ENCODE measurements at regions not wholly inside any gene's neighbourhood (a gene's known extent, or its start where the extent isn't known, plus 50 kb on each side); places are given as distances from the start of the nearest gene placed in this dataset.

GRCh38 chr18:52216666-52217065 lies 123.3 kb upstream of the DCC start:
- WGBS (ENCODE audit: low lambda C conversion rate) = 55% methylated on average over 1 of the region's 1 CpG
- DNase-seq = no peak
- H3K9me2 ChIP-seq = no peaks in the 10 kb centered on the region
- ChIA-PET CTCF (no interaction called here), POLR2A (no interaction called here)
- H3F3A ChIP-seq (replicated peaks; ENCODE audit: insufficient read depth) = no peaks in the 10 kb centered on the region
- TF ChIP-seq CHD2 (IDR thresholded peaks at IDR 0.05; ENCODE audit: low read length, partially characterized antibody) (no peak), TAF1 (IDR thresholded peaks at IDR 0.05; ENCODE audit: borderline replicate concordance, low read depth, low read length) (no peak), SMC3 (IDR thresholded peaks at IDR 0.05; ENCODE audit: low read depth, low read length) (no peak), EP300 (IDR thresholded peaks at IDR 0.05; ENCODE audit: borderline replicate concordance in 1 of 2, low read depth in 1 of 2, low read length in 1 of 2) (no peak), YY1 (IDR thresholded peaks at IDR 0.05; ENCODE audit: low read depth) (no peak)
- no peaks in the 10 kb centered on the region for H3K9me3 ChIP-seq
- H3K36me3 ChIP-seq (replicated peaks in 1 of 2; ENCODE audit: control insufficient read depth in 1 of 2, insufficient read depth in 2 of 2, low read length in 1 of 2) = no peaks in the 10 kb centered on the region
- no peak overlapping the region for H3K27ac ChIP-seq (ENCODE audit: low read depth in 2 of 2, low read length in 1 of 2)
- peaks cover 5 to 12% of the 10 kb centered on the region in 2 experiments; a peak in 3 of 4 replicates for H3K4me1 ChIP-seq (ENCODE audit: control insufficient read depth in 1 of 2, insufficient read depth in 2 of 2, low read depth in 1 of 2, low read length in 1 of 2)
- 0 out of 2 replicates have a peak, but pooled peaks cover 4% of the 10 kb centered on the region for H3K27me3 ChIP-seq (ENCODE audit: insufficient read depth)
- H3K4me3 ChIP-seq (ENCODE audit: low read depth in 2 of 2, low read length in 1 of 2) = no peak overlapping the region
- H3K9ac ChIP-seq = no peak overlapping the region
- no peak overlapping the region for H2AFZ ChIP-seq (ENCODE audit: low read depth)
- no peak overlapping the region for H3K4me2 ChIP-seq
- H3K79me2 ChIP-seq (ENCODE audit: insufficient read depth) = no peaks in the 10 kb centered on the region
- H4K20me1 ChIP-seq (ENCODE audit: insufficient read depth) = no peaks in the 10 kb centered on the region

- WGBS (ENCODE audit: low lambda C conversion rate) = 2% methylated on average over 3 of the region's 3 CpGs
- no peak overlapping the region for H3K9ac ChIP-seq
- CTCF ChIA-PET = interaction anchor here (0.6 to 2.4 kb wide), 6 partner anchors 10 to 183 kb away, joined by 3 to 5 read pairs (median 4); no protein-coding TSS in a partner anchor
- no peaks in the 10 kb centered on the region for H4K20me1 ChIP-seq (ENCODE audit: insufficient read depth)
- no peak for TF ChIP-seq NRF1 (IDR thresholded peaks at IDR 0.05; ENCODE audit: low read depth, low read length)
- TF ChIP-seq YY1 (IDR thresholded peaks at IDR 0.05; ENCODE audit: low read depth) = no peak
- TF ChIP-seq RFX5 (IDR thresholded peaks at IDR 0.05; ENCODE audit: low read length) = no peak
- peak; percentile 51 to 63; a peak in 2 of 4 replicates for TF ChIP-seq EP300 (IDR thresholded peaks at IDR 0.05; ENCODE audit: borderline replicate concordance in 1 of 2, low read depth in 1 of 2, low read length in 1 of 2)
- TF ChIP-seq ELF1 (IDR thresholded peaks at IDR 0.05) = no peak
- no peak for TF ChIP-seq FOXM1 (IDR thresholded peaks at IDR 0.05; ENCODE audit: low read depth)
- TF ChIP-seq FOSL2 (IDR thresholded peaks at IDR 0.05; ENCODE audit: borderline replicate concordance, low read depth) = peak; percentile 43; the same call in 1 of the 2 replicates
- TF ChIP-seq JUND (IDR thresholded peaks at IDR 0.05) = peak; percentile 47; the same call in 1 of the 2 replicates
- TF ChIP-seq RAD21 (IDR thresholded peaks at IDR 0.05; ENCODE audit: low read length) = 0 out of 2 replicates have a peak, but pooled peaks have one; percentile 3
- no peak for TF ChIP-seq MAX (IDR thresholded peaks at IDR 0.05; ENCODE audit: low read depth)
- no peak for TF ChIP-seq RXRA (IDR thresholded peaks at IDR 0.05; ENCODE audit: borderline replicate concordance, low read depth)
- 0 out of 2 replicates have a peak, but pooled peaks have one; percentile 20 for TF ChIP-seq POLR2AphosphoS5 (IDR thresholded peaks at IDR 0.05; ENCODE audit: low read depth, low read length)
- TF ChIP-seq NFIC (IDR thresholded peaks at IDR 0.05; ENCODE audit: borderline replicate concordance) = 0 out of 2 replicates have a peak, but pooled peaks have one; percentile 7
- peak; percentile 69 for TF ChIP-seq PBX3 (IDR thresholded peaks at IDR 0.05)
- TF ChIP-seq GATA2 (CRISPR knock-in tag; IDR thresholded peaks at IDR 0.05) = peak; percentile 82
- TF ChIP-seq, protein P1, sequence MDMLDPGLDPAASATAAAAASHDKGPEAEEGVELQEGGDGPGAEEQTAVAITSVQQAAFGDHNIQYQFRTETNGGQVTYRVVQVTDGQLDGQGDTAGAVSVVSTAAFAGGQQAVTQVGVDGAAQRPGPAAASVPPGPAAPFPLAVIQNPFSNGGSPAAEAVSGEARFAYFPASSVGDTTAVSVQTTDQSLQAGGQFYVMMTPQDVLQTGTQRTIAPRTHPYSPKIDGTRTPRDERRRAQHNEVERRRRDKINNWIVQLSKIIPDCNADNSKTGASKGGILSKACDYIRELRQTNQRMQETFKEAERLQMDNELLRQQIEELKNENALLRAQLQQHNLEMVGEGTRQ (IDR thresholded peaks at IDR 0.05; ENCODE audit: borderline replicate concordance, low read depth, low read length) = no peak
- TF ChIP-seq MEF2A (IDR thresholded peaks at IDR 0.05; ENCODE audit: borderline replicate concordance, low read depth) = no peak
- TF ChIP-seq, protein P2, sequence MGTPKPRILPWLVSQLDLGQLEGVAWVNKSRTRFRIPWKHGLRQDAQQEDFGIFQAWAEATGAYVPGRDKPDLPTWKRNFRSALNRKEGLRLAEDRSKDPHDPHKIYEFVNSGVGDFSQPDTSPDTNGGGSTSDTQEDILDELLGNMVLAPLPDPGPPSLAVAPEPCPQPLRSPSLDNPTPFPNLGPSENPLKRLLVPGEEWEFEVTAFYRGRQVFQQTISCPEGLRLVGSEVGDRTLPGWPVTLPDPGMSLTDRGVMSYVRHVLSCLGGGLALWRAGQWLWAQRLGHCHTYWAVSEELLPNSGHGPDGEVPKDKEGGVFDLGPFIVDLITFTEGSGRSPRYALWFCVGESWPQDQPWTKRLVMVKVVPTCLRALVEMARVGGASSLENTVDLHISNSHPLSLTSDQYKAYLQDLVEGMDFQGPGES (IDR thresholded peaks at IDR 0.05; ENCODE audit: low read depth, low read length) = no peak
- TF ChIP-seq TCF12 (IDR thresholded peaks at IDR 0.05) = peak; percentile 83
- TF ChIP-seq FOXJ3 (CRISPR knock-in tag; IDR thresholded peaks at IDR 0.05) = no peak
- TF ChIP-seq RCOR1 (IDR thresholded peaks at IDR 0.05; ENCODE audit: low read length) = peak; percentile 44; the same call in 1 of the 2 replicates
- DNase-seq = peak; percentile 24
- no peaks in the 10 kb centered on the region for H3K9me3 ChIP-seq
- peak overlapping the region in 1 of 2 experiments; percentile 43; a peak in 2 of 4 replicates for H3K27ac ChIP-seq (ENCODE audit: low read depth in 2 of 2, low read length in 1 of 2)
- no peak overlapping the region for H3K4me3 ChIP-seq (ENCODE audit: low read depth in 2 of 2, low read length in 1 of 2)
- H3F3A ChIP-seq (replicated peaks; ENCODE audit: insufficient read depth) = no peaks in the 10 kb centered on the region
- H3K4me1 ChIP-seq (ENCODE audit: control insufficient read depth in 1 of 2, insufficient read depth in 2 of 2, low read depth in 1 of 2, low read length in 1 of 2) = peaks cover 5 to 12% of the 10 kb centered on the region in 2 experiments; a peak in 3 of 4 replicates
- no peaks in the 10 kb centered on the region for H3K9me2 ChIP-seq
- no peaks in the 10 kb centered on the region for H3K27me3 ChIP-seq (ENCODE audit: insufficient read depth)
- POLR2A ChIA-PET = no interaction called here
- no peaks in the 10 kb centered on the region for H3K79me2 ChIP-seq (ENCODE audit: insufficient read depth)
- no peak overlapping the region for H3K4me2 ChIP-seq
- H3K36me3 ChIP-seq (replicated peaks in 1 of 2; ENCODE audit: control insufficient read depth in 1 of 2, insufficient read depth in 2 of 2, low read length in 1 of 2) = no peaks in the 10 kb centered on the region
- no peak overlapping the region for H2AFZ ChIP-seq (ENCODE audit: low read depth)
Observed at GRCh38 chr18:52219102-52219501, 120.9 kb upstream of the DCC start.

Measured in SK-N-SH (cell line).